Parathyroid adenoma (tissue), 2 donors: ENCODE measurements at regions not wholly inside any gene's neighbourhood (a gene's known extent, or its start where the extent isn't known, plus 50 kb on each side); places are given as distances from the start of the nearest gene placed in this dataset.

Experiments
- H2AFZ ChIP-seq: fragments of 300-600 bp; sonication (generic); one replicate; pipeline ENCODE4 v1.7.0; 2017; ENCODE audit warnings: antibody characterized with exemption, mild to moderate bottlenecking
- H3K27ac ChIP-seq: fragments of 300-600 bp; sonication (generic); one replicate; pipeline ENCODE4 v1.7.0; 2017
- H3K27me3 ChIP-seq: fragments of 300-600 bp; sonication (generic); one replicate; pipeline ENCODE4 v1.7.0; 2017; ENCODE audit warnings: low read length; ENCODE audit not compliant: control insufficient read depth, insufficient read depth
- H3K36me3 ChIP-seq: fragments of 300-600 bp; sonication (generic); one replicate; pipeline ENCODE4 v1.7.0; 2017; ENCODE audit warnings: low read length; ENCODE audit not compliant: control insufficient read depth, insufficient read depth
- H3K4me1 ChIP-seq: fragments of 300-600 bp; sonication (generic); one replicate; pipeline ENCODE4 v1.7.0; 2017; ENCODE audit warnings: control low read depth
- H3K4me2 ChIP-seq: fragments of 300-600 bp; sonication (generic); one replicate; pipeline ENCODE4 v1.7.0; 2017; ENCODE audit warnings: low read length
- H3K4me3 ChIP-seq: fragments of 300-600 bp; sonication (generic); one replicate; pipeline ENCODE4 v1.7.0; 2017; ENCODE audit warnings: low read depth, low read length
- H3K79me2 ChIP-seq: fragments of 300-600 bp; sonication (generic); one replicate; pipeline ENCODE4 v1.7.0; 2017; ENCODE audit warnings: control low read depth
- H3K9ac ChIP-seq: fragments of 300-600 bp; sonication (generic); one replicate; pipeline ENCODE4 v1.7.0; 2017; ENCODE audit warnings: mild to moderate bottlenecking
- H3K9me3 ChIP-seq: fragments of 300-600 bp; sonication (generic); one replicate; pipeline ENCODE4 v1.7.0; 2017; ENCODE audit warnings: low read length; ENCODE audit not compliant: control insufficient read depth
- CTCF ChIP-seq: fragments of 300-600 bp; sonication (generic); IDR thresholded peaks from one replicate; pipeline ENCODE4 v1.7.0; 2017; ENCODE audit warnings: antibody characterized with exemption, mild to moderate bottlenecking
- donor health status: primary hyperparathyroidism.

- no peaks in the 10 kb centered on the region for H3K4me1 ChIP-seq
- no peaks in the 10 kb centered on the region for H3K36me3 ChIP-seq
- H3K27me3 ChIP-seq, result no peaks in the 10 kb centered on the region
- H2AFZ ChIP-seq, result no peak overlapping the region
- H3K79me2 ChIP-seq, result no peaks in the 10 kb centered on the region
- no peak for TF ChIP-seq CTCF
- H3K9me3 ChIP-seq, result no peaks in the 10 kb centered on the region
- no peak overlapping the region for H3K4me2 ChIP-seq
- H3K27ac ChIP-seq, result no peak overlapping the region
- H3K4me3 ChIP-seq, result no peak overlapping the region
- H3K9ac ChIP-seq, result no peak overlapping the region
These were observed 894.4 kb upstream of the B3GALT2 start for GRCh38 chr1:194080826-194081225.

- Histone ChIP-seq H3K9ac (no peak overlapping the region), H3K36me3 (no peaks in the 10 kb centered on the region), H2AFZ (no peak overlapping the region)
These were observed 892.4 kb upstream of the B3GALT2 start for GRCh38 chr1:194078765-194079164.

GRCh38 chr1:194076646-194077045, 890.2 kb upstream of the B3GALT2 start:
- Histone ChIP-seq H3K9me3 (no peaks in the 10 kb centered on the region), H3K4me2 (no peak overlapping the region), H3K36me3 (no peaks in the 10 kb centered on the region), H3K27me3 (no peaks in the 10 kb centered on the region), H3K27ac (no peak overlapping the region), H3K79me2 (no peaks in the 10 kb centered on the region), H2AFZ (no peak overlapping the region), H3K4me3 (no peak overlapping the region), H3K9ac (no peak overlapping the region), H3K4me1 (no peaks in the 10 kb centered on the region)
- no peak for TF ChIP-seq CTCF

More at GRCh38 chr1:194078765-194079164, 892.4 kb upstream of the B3GALT2 start:
- no peak for TF ChIP-seq CTCF
- Histone ChIP-seq H3K4me3 (no peak overlapping the region), H3K4me2 (no peak overlapping the region), H3K4me1 (no peaks in the 10 kb centered on the region), H3K79me2 (no peaks in the 10 kb centered on the region), H3K27ac (no peak overlapping the region), H3K27me3 (no peaks in the 10 kb centered on the region), H3K9me3 (no peaks in the 10 kb centered on the region)

GRCh38 chr1:194073833-194074232, 887.4 kb upstream of the B3GALT2 start:
- no peak overlapping the region for H2AFZ ChIP-seq
- TF ChIP-seq CTCF, result no peak
- no peaks in the 10 kb centered on the region for H3K79me2 ChIP-seq
- no peaks in the 10 kb centered on the region for H3K27me3 ChIP-seq
- no peak overlapping the region for H3K4me2 ChIP-seq
- H3K9me3 ChIP-seq, result no peaks in the 10 kb centered on the region
- H3K27ac ChIP-seq, result no peak overlapping the region
- H3K36me3 ChIP-seq, result no peaks in the 10 kb centered on the region
- H3K4me3 ChIP-seq, result no peak overlapping the region
- H3K4me1 ChIP-seq, result no peaks in the 10 kb centered on the region
- H3K9ac ChIP-seq, result no peak overlapping the region

GRCh38 chr1:194071205-194071604, 884.8 kb upstream of the B3GALT2 start:
- Histone ChIP-seq H3K4me2 (no peak overlapping the region), H3K36me3 (no peaks in the 10 kb centered on the region), H3K27ac (no peak overlapping the region), H3K9me3 (no peaks in the 10 kb centered on the region), H3K27me3 (no peaks in the 10 kb centered on the region), H3K4me1 (no peaks in the 10 kb centered on the region), H3K79me2 (no peaks in the 10 kb centered on the region), H3K9ac (no peak overlapping the region), H2AFZ (no peak overlapping the region), H3K4me3 (no peak overlapping the region)
- TF ChIP-seq CTCF, result no peak
